ENCODE measurements at regions not wholly inside any gene's neighbourhood (a gene's known extent, or its start where the extent isn't known, plus 50 kb on each side); places are given as distances from the start of the nearest gene placed in this dataset.

DNA sequence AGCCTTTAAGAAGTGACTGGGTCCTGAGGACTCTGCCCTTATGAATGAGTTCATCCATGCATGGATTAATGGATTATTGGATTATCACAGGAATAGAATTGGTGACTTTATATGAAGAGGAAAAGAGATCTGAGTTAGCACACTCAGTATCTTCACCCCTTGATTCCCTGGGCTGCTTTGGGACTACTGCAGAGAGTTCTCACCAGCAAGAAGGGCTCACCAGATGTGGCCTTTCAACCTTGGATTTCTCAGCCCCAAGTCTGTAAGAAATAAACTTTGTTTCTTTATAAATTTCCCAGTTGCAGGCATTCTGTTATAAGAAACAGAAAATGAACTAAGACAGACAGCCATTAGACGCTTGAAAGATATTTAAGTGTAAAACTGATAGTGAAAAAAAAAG lies 509.2 kb downstream of the FLRT2 start:
- Histone ChIP-seq H3K36me3 (ENCODE audit: insufficient read depth) (no peaks in the 10 kb centered on the region), H3K4me3 (IDR thresholded peaks at IDR 0.05; ENCODE audit: insufficient read depth, low read depth, low read length) (no peak overlapping the region), H3K4me2 (no peak overlapping the region), H3K4me1 (ENCODE audit: low read depth, poor library complexity, severe bottlenecking) (no peaks in the 10 kb centered on the region), H3K79me2 (ENCODE audit: insufficient read depth, low read depth) (no peaks in the 10 kb centered on the region), H3K27me3 (ENCODE audit: insufficient read depth, low read depth) (no peaks in the 10 kb centered on the region), H3K9ac (no peak overlapping the region), H2AFZ (ENCODE audit: low read depth) (no peak overlapping the region), H3K27ac (no peak overlapping the region), H4K20me1 (ENCODE audit: insufficient read depth) (no peaks in the 10 kb centered on the region)
- TF ChIP-seq, protein P1, sequence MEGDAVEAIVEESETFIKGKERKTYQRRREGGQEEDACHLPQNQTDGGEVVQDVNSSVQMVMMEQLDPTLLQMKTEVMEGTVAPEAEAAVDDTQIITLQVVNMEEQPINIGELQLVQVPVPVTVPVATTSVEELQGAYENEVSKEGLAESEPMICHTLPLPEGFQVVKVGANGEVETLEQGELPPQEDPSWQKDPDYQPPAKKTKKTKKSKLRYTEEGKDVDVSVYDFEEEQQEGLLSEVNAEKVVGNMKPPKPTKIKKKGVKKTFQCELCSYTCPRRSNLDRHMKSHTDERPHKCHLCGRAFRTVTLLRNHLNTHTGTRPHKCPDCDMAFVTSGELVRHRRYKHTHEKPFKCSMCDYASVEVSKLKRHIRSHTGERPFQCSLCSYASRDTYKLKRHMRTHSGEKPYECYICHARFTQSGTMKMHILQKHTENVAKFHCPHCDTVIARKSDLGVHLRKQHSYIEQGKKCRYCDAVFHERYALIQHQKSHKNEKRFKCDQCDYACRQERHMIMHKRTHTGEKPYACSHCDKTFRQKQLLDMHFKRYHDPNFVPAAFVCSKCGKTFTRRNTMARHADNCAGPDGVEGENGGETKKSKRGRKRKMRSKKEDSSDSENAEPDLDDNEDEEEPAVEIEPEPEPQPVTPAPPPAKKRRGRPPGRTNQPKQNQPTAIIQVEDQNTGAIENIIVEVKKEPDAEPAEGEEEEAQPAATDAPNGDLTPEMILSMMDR (conservative IDR thresholded peaks at IDR 0.05; ENCODE audit: low read depth, low read length) = no peak

DNA sequence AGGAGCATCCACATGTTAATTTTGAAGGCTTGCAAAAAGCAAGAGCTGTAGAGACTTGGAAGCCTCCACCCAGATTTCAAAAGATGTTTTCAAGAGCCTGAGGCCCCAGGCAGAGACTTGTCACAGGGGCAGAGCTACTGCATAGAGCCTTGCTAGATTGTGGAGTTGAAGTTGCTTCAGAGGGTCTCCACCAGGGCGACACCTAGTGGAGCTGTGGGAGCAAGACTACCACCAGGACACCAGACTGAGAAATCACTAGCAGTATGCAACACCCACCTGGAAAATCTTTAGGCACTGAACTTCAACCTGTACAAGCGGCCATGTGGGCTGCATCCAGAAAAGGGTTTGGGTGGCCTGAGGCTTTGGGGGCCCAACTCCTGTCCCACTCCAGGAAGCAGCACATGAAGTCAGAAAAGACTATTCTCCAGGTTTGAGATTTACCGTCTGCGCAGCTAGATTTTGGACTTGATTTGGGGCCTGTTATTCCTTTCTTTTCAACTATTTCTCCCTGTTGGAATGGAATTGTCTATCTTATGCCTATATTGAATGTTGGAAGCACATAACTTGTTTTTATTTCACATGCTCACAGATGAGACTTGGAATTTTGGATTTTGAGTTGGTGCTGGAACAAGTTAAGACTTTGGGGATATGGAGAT lies 508.6 kb downstream of the FLRT2 start:
- H3K9ac ChIP-seq = no peak overlapping the region
- H3K27me3 ChIP-seq (ENCODE audit: insufficient read depth, low read depth) = no peaks in the 10 kb centered on the region
- no peak overlapping the region for H3K4me3 ChIP-seq (IDR thresholded peaks at IDR 0.05; ENCODE audit: insufficient read depth, low read depth, low read length)
- no peak overlapping the region for H2AFZ ChIP-seq (ENCODE audit: low read depth)
- H3K79me2 ChIP-seq (ENCODE audit: insufficient read depth, low read depth) = no peaks in the 10 kb centered on the region
- H3K36me3 ChIP-seq (ENCODE audit: insufficient read depth) = no peaks in the 10 kb centered on the region
- H3K4me1 ChIP-seq (ENCODE audit: low read depth, poor library complexity, severe bottlenecking) = no peaks in the 10 kb centered on the region
- no peak overlapping the region for H3K4me2 ChIP-seq
- no peak overlapping the region for H3K27ac ChIP-seq
- TF ChIP-seq, protein P1 (conservative IDR thresholded peaks at IDR 0.05; ENCODE audit: low read depth, low read length) = peak; percentile 74
- no peaks in the 10 kb centered on the region for H4K20me1 ChIP-seq (ENCODE audit: insufficient read depth)

DNA sequence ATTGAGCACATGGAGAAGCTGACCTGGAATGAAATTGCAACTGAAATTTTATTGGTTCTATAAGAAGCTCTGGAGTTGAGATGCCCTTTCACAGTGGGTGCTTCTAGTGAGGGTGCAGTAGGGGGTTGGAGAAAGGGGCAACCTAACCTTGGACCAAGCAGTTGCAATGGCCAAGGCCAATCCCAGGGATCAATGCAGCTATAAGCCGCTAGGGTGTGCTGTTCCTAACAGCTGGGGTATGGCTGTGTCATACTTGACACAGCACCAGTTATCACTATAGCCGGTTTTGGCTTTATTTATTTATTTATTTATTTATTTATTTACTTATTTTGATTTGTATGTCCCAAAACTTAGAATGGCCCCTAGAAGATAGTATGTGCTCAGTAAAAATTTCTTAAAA lies 505.9 kb downstream of the FLRT2 start:
- Histone ChIP-seq H3K27me3 (ENCODE audit: insufficient read depth, low read depth) (no peaks in the 10 kb centered on the region), H3K9ac (no peak overlapping the region), H3K27ac (no peak overlapping the region), H3K36me3 (ENCODE audit: insufficient read depth) (no peaks in the 10 kb centered on the region), H3K4me2 (no peak overlapping the region), H4K20me1 (ENCODE audit: insufficient read depth) (no peaks in the 10 kb centered on the region), H3K79me2 (ENCODE audit: insufficient read depth, low read depth) (no peaks in the 10 kb centered on the region), H3K4me1 (ENCODE audit: low read depth, poor library complexity, severe bottlenecking) (no peaks in the 10 kb centered on the region), H3K4me3 (IDR thresholded peaks at IDR 0.05; ENCODE audit: insufficient read depth, low read depth, low read length) (no peak overlapping the region), H2AFZ (ENCODE audit: low read depth) (no peak overlapping the region)
- TF ChIP-seq, protein P1 (conservative IDR thresholded peaks at IDR 0.05; ENCODE audit: low read depth, low read length) = 0 out of 2 replicates have a peak, but pooled peaks have one; percentile 32

DNA sequence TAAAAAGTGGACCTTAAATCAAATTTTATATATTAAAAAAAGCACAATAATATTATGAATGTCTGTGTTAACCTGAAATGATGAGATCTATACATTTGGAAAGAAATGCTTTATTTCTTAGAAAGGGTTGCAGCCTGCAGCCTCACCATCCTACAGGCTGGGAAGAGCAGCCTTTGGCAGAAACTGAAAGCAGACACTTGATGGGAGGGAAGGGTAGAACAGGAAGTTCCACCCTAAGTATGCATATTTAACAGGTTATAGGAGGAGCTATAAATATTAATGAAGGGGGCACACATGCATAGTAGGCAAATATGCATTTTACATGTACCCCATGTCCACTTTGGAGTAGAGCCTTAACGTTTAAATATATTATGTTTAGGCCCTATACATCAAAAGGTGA lies 498.0 kb downstream of the FLRT2 start:
- no peak overlapping the region for H3K27ac ChIP-seq
- H3K4me1 ChIP-seq (ENCODE audit: low read depth, poor library complexity, severe bottlenecking) = no peaks in the 10 kb centered on the region
- no peak overlapping the region for H3K4me3 ChIP-seq (IDR thresholded peaks at IDR 0.05; ENCODE audit: insufficient read depth, low read depth, low read length)
- H3K36me3 ChIP-seq (ENCODE audit: insufficient read depth) = no peaks in the 10 kb centered on the region
- no peak overlapping the region for H3K9ac ChIP-seq
- TF ChIP-seq, protein P1 (conservative IDR thresholded peaks at IDR 0.05; ENCODE audit: low read depth, low read length) = no peak
- H2AFZ ChIP-seq (ENCODE audit: low read depth) = no peak overlapping the region
- H3K79me2 ChIP-seq (ENCODE audit: insufficient read depth, low read depth) = no peaks in the 10 kb centered on the region
- no peaks in the 10 kb centered on the region for H3K27me3 ChIP-seq (ENCODE audit: insufficient read depth, low read depth)
- H4K20me1 ChIP-seq (ENCODE audit: insufficient read depth) = no peaks in the 10 kb centered on the region
- H3K4me2 ChIP-seq = no peak overlapping the region

All from KMS-11 (cell line).